SK-N-SH treated with all-trans-retinoic acid at 6 μM for 48 hours (cell line): ENCODE measurements at regions not wholly inside any gene's neighbourhood (a gene's known extent, or its start where the extent isn't known, plus 50 kb on each side); places are given as distances from the start of the nearest gene placed in this dataset.

Experiments used
- ATAC-seq: fragments of 200-7000 bp; cut with Tn5 transposase; 3 replicates; pipeline ENCODE4 v1.9.1; 2020; ENCODE audit warnings: mild to moderate bottlenecking, moderate library complexity
- GLIS3 ChIP-seq: fragments of 250-450 bp; sonication (Bioruptor Pico); IDR thresholded peaks from 2 replicates; pipeline ENCODE4 v1.5.0; 2020; ENCODE audit warnings: mild to moderate bottlenecking, moderate library complexity
- ISL1 ChIP-seq: fragments of 250-450 bp; sonication (Bioruptor Pico); IDR thresholded peaks from 2 replicates; pipeline ENCODE4 v2.1.2; 2022; ENCODE audit warnings: mild to moderate bottlenecking, moderate library complexity
- OSR1 ChIP-seq: fragments of 250-450 bp; sonication (Bioruptor Pico); IDR thresholded peaks from 2 replicates; pipeline ENCODE4 v1.8.0; 2022; ENCODE audit warnings: moderate library complexity, mild to moderate bottlenecking, inconsistent platforms
- PATZ1 ChIP-seq: fragments of 250-450 bp; sonication (Bioruptor Pico); IDR thresholded peaks from 2 replicates; pipeline ENCODE4 v1.8.0; 2020; ENCODE audit warnings: mild to moderate bottlenecking, moderate library complexity, borderline replicate concordance
- PPARA ChIP-seq: fragments of 250-450 bp; sonication (Bioruptor Pico); IDR thresholded peaks from 2 replicates; pipeline ENCODE4 v1.5.0; 2020; ENCODE audit warnings: mild to moderate bottlenecking, borderline replicate concordance
- SNAI2 ChIP-seq: fragments of 250-450 bp; sonication (Bioruptor Pico); IDR thresholded peaks from 2 replicates; pipeline ENCODE4 v1.5.0; 2020; ENCODE audit warnings: mild to moderate bottlenecking, moderate library complexity
- TOX ChIP-seq: fragments of 250-450 bp; sonication (Bioruptor Pico); IDR thresholded peaks from 2 replicates; pipeline ENCODE4 v1.8.0; 2021; ENCODE audit warnings: mild to moderate bottlenecking, moderate library complexity, borderline replicate concordance
- ZC3H10 ChIP-seq: fragments of 250-450 bp; sonication (Bioruptor Pico); IDR thresholded peaks from 2 replicates; pipeline ENCODE4 v1.5.1; 2021; ENCODE audit warnings: mild to moderate bottlenecking, moderate library complexity
- ZFP30 ChIP-seq: fragments of 450-650 bp; formaldehyde crosslinking; IDR thresholded peaks from 2 replicates; pipeline ENCODE4 v1.5.0; 2022; ENCODE audit warnings: mild to moderate bottlenecking, moderate library complexity
- ZNF565 ChIP-seq: fragments of 450-650 bp; formaldehyde crosslinking; conservative IDR thresholded peaks from 2 replicates; pipeline ENCODE4 v1.5.0; 2020; ENCODE audit warnings: low read depth, mild to moderate bottlenecking, moderate library complexity
- ZNF8 ChIP-seq: fragments of 450-650 bp; formaldehyde crosslinking; IDR thresholded peaks from 2 replicates; pipeline ENCODE4 v1.5.0; 2020; ENCODE audit warnings: mild to moderate bottlenecking, moderate library complexity

- ATAC-seq = no peak
- no peak for TF ChIP-seq ISL1 (CRISPR knock-in tag)
- no peak for TF ChIP-seq PATZ1
- no peak for TF ChIP-seq ZC3H10
- no peak for TF ChIP-seq SNAI2 (CRISPR knock-in tag)
- TF ChIP-seq PPARA = no peak
- TF ChIP-seq OSR1 (CRISPR knock-in tag) = no peak
- no peak for TF ChIP-seq ZFP30 (CRISPR knock-in tag)
- no peak for TF ChIP-seq TOX
- TF ChIP-seq ZNF8 (CRISPR knock-in tag) = no peak
- no peak for TF ChIP-seq ZNF565 (CRISPR knock-in tag)
- no peak for TF ChIP-seq GLIS3
These were observed 52.5 kb upstream of the NKAP start for GRCh38 chrX:119996069-119996468.
